ENCODE measurements at regions not wholly inside any gene's neighbourhood (a gene's known extent, or its start where the extent isn't known, plus 50 kb on each side); places are given as distances from the start of the nearest gene placed in this dataset.

DNA sequence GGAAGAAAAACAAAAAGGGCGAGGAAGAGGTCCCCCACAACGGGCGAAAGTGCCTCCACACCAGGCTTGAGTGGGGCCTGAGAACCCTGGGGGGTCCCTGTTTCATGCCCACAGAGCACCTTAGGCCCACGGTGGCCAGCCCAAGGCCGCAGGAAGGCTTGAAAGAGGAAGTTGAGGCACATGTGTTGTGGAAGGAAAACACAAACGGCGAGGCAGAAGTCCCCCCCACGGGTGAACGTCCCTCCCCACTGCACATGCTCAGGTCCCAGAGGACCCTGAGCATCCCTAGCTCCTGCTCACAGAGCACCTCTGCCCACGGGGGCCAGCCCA, 371.5 kb downstream of the ALG10 start:
- Histone ChIP-seq H3K4me2 (no peak overlapping the region), H3K9ac (no peak overlapping the region), H2AFZ (ENCODE audit: low read depth) (no peak overlapping the region), H3K27ac (ENCODE audit: low read depth in 2 of 2, low read length in 1 of 2) (no peak overlapping the region), H3K79me2 (ENCODE audit: insufficient read depth) (no peaks in the 10 kb centered on the region), H3K9me2 (no peaks in the 10 kb centered on the region), H3K36me3 (replicated peaks in 1 of 2; ENCODE audit: control insufficient read depth in 1 of 2, insufficient read depth in 2 of 2, low read length in 1 of 2) (no peaks in the 10 kb centered on the region), H3K9me3 (no peaks in the 10 kb centered on the region), H3K27me3 (ENCODE audit: insufficient read depth) (peaks cover 56% of the 10 kb centered on the region; the same call in 1 of the 2 replicates), H4K20me1 (ENCODE audit: insufficient read depth) (no peaks in the 10 kb centered on the region), H3K4me1 (ENCODE audit: control insufficient read depth in 1 of 2, insufficient read depth in 2 of 2, low read depth in 1 of 2, low read length in 1 of 2) (no peaks in the 10 kb centered on the region), H3K4me3 (ENCODE audit: low read depth in 2 of 2, low read length in 1 of 2) (no peak overlapping the region), H3F3A (replicated peaks; ENCODE audit: insufficient read depth) (no peaks in the 10 kb centered on the region)
- TF ChIP-seq NFIC (IDR thresholded peaks at IDR 0.05; ENCODE audit: borderline replicate concordance) (no peak), RAD21 (IDR thresholded peaks at IDR 0.05; ENCODE audit: low read length) (no peak), MAX (IDR thresholded peaks at IDR 0.05; ENCODE audit: low read depth) (no peak), GABPA (IDR thresholded peaks at IDR 0.05; ENCODE audit: low read depth) (no peak), TEAD4 (IDR thresholded peaks at IDR 0.05; ENCODE audit: borderline replicate concordance, insufficient read depth) (no peak), EP300 (IDR thresholded peaks at IDR 0.05; ENCODE audit: borderline replicate concordance in 1 of 2, low read depth in 1 of 2, low read length in 1 of 2) (no peak), CTCF (IDR thresholded peaks at IDR 0.05) (no peak), RXRA (IDR thresholded peaks at IDR 0.05; ENCODE audit: borderline replicate concordance, low read depth) (no peak), SMC3 (IDR thresholded peaks at IDR 0.05; ENCODE audit: low read depth, low read length) (no peak), RCOR1 (IDR thresholded peaks at IDR 0.05; ENCODE audit: low read length) (no peak), CHD2 (IDR thresholded peaks at IDR 0.05; ENCODE audit: low read length, partially characterized antibody) (no peak), FOXJ3 (CRISPR knock-in tag; IDR thresholded peaks at IDR 0.05) (no peak)
- 0% methylated on average over 5 of the region's 10 CpGs for WGBS (ENCODE audit: low lambda C conversion rate)
- peak; percentile 4 for DNase-seq
- POLR2A ChIA-PET: no interaction called here
- CTCF ChIA-PET: no interaction called here

DNA sequence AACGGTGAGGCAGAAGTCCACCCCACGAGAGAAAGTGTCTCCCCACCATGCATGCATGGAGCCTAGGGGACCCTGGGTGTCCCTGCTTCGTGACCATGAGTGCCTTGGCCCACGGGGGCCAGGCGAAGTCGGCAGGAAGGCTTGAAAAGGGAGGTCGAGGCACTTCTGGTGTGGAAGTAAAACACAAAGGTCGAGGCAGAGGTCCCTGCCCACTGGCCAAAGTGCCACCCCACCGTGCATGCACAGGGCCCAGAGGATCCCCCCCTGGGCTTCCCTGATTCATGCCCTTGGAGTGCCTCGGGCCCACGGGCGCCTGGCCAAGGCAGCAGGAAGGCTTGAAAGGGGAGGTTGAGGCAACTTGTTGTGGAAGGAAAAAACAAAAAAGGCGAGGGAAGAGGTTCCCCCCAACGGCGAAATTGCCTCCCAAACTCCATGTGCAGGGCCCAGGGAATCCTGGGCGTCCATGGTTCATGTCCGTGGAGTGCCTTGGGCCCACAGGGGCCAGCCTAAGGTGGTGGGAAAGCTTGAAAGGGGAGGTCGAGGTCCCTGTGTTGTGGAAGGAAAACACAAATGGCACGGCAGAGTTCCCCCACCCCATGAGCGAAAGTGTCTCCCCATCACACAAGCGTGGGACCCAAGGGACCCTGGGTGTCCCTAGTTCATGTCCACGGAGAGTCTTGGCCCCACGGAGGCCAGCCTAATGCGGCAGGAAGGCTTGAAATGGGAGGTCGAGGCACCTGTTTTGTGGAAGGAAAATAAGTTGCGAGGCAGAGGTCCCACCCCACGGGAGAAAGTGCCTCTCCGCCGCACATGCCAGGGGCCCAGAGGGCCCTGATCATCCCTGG, 372.1 kb downstream of the ALG10 start:
- Histone ChIP-seq H3K4me3 (ENCODE audit: low read depth in 2 of 2, low read length in 1 of 2) (no peak overlapping the region), H4K20me1 (ENCODE audit: insufficient read depth) (no peaks in the 10 kb centered on the region), H3K27ac (ENCODE audit: low read depth in 2 of 2, low read length in 1 of 2) (no peak overlapping the region), H3F3A (replicated peaks; ENCODE audit: insufficient read depth) (no peaks in the 10 kb centered on the region), H3K27me3 (ENCODE audit: insufficient read depth) (peaks cover 56% of the 10 kb centered on the region; the same call in 1 of the 2 replicates), H3K9ac (no peak overlapping the region), H3K9me2 (no peaks in the 10 kb centered on the region), H3K79me2 (ENCODE audit: insufficient read depth) (no peaks in the 10 kb centered on the region), H3K9me3 (no peaks in the 10 kb centered on the region), H3K4me1 (ENCODE audit: control insufficient read depth in 1 of 2, insufficient read depth in 2 of 2, low read depth in 1 of 2, low read length in 1 of 2) (no peaks in the 10 kb centered on the region), H2AFZ (ENCODE audit: low read depth) (no peak overlapping the region), H3K36me3 (replicated peaks in 1 of 2; ENCODE audit: control insufficient read depth in 1 of 2, insufficient read depth in 2 of 2, low read length in 1 of 2) (no peaks in the 10 kb centered on the region), H3K4me2 (no peak overlapping the region)
- peak; percentile 9 for DNase-seq
- ChIA-PET POLR2A (no interaction called here), CTCF (no interaction called here)
- WGBS (ENCODE audit: low lambda C conversion rate): 1% methylated on average over 20 of the region's 29 CpGs
- no peak for TF ChIP-seq FOSL2 (IDR thresholded peaks at IDR 0.05; ENCODE audit: borderline replicate concordance, low read depth)
